ENCODE measurements at regions not wholly inside any gene's neighbourhood (a gene's known extent, or its start where the extent isn't known, plus 50 kb on each side); places are given as distances from the start of the nearest gene placed in this dataset.

DNA sequence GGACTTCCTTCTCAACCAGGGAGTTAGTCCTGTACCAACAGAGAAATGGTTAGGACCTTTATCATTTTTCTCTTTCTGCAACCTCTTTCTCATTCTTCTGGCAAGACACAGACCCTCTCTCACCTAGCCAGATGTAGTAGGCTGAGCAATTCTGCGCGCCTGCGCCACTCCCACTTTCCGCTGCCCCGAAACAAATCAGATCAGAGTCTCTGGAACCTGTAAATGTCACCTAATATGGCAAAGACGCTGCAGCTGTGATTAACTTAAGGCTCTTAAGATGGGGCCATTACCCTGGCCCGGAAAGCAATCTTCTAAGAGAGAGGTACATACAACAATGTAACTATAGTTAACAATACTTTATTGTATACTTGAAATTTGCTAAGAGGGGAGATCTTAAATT is 94.3 kb upstream of the ASIC2 start:
- TF ChIP-seq GATA2 (IDR thresholded peaks at IDR 0.05; ENCODE audit: low read depth, low read length) = no peak
- no peak for TF ChIP-seq GATA3 (IDR thresholded peaks at IDR 0.05; ENCODE audit: low read depth, low read length)

DNA sequence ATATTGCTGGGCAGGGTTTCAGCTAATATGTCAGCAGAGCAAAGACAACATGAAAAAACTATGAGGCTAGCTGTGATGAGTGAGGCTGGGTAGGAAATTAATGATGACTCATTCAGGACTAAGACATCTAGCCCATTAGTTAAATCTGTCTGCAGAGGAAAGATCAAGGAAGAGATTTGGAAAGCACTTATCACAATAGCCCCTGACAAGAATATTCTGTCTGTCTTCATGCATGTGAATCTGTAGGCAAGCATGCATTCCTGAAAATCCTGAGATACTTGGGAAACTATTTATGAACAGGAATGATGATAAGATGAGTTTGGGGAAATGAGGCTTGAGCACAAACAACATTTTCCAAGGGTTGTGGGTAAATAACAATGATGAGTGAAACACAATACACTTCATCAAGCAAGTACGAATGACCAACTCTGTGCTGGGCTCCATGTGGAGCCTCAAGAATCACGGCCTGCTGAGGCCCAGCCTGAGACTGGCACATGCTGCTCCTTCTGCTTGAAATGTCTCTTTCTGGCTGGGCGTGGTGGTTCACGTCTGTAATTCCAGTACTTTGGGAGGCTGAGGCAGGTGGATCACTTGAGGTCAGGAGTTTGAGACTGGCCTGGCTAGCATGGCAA is 96.5 kb upstream of the ASIC2 start:
- TF ChIP-seq GATA3 (IDR thresholded peaks at IDR 0.05; ENCODE audit: low read depth, low read length) (no peak), GATA2 (IDR thresholded peaks at IDR 0.05; ENCODE audit: low read depth, low read length) (no peak)

DNA sequence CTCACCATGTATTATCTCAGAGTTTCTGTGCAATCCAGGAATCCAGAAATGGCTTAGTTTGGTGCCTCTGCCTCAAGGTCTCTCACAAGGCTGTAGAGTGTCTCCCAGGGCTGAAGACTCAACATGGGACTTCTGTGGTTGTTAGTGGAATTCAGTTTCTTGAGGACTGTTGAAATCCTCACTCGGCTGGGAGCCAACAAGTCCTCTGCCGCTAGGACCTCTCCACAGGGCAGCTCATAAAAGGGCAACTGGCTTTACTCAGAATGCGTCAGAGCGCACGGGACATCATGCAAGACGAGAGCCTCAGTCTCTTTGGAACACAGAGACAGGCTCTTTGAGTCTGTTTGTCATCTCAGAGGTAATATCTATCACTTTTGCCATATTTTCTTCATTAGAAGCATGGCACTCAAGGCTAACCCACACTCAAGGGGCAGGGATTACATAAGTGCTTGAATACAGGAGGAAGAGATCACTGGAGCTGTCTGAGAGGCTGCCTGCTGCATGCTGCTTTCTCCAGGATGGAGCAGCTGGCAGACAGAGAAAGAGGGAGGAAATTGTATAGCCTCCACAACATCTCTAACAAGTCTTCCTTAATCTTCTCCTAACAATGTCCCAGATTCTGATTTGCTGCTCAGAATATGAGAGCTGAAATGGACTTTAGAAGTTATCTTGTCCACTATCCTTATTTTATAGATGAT is 97.5 kb upstream of the ASIC2 start:
- TF ChIP-seq GATA3 (IDR thresholded peaks at IDR 0.05; ENCODE audit: low read depth, low read length) = no peak
- no peak for TF ChIP-seq GATA2 (IDR thresholded peaks at IDR 0.05; ENCODE audit: low read depth, low read length)

DNA sequence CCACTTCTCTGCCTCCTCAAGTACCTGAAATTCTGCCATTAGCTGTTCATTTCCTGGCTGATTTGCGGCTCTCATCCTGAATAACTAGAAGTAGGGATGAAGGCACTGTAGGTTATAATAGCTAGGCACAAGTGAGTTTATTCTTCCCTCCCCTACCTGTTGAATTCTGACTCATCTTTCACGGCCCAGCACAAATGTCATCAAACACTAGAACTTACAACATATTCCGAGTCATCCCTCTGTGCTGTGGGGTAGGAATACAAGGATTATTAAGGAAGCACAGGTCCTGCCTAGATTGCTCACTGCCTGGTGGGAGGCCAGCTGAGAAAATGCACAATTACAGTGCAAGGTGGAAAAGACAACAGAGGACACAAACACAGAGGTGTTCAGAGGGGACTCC is 103.7 kb upstream of the ASIC2 start:
- TF ChIP-seq GATA3 (IDR thresholded peaks at IDR 0.05; ENCODE audit: low read depth, low read length) (no peak), GATA2 (IDR thresholded peaks at IDR 0.05; ENCODE audit: low read depth, low read length) (no peak)

DNA sequence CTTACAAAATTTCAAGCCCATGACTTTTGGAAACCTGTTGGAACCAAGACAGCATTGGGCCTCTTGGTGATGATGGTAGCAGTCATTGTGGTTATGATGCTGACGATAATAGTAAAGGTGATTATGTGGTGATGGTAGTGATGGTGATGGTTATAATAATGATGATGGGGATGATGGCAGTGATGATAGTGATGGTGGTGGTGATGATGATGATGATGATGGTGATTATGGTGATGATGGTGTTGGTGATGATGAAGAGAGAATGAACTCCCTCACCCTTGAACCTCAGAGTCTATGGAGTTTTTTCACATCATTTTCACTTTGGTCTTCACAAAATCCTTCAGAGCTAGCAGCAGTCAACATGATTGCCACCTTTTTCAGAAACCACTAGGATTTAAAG is 105.3 kb upstream of the ASIC2 start:
- no peak for TF ChIP-seq GATA2 (IDR thresholded peaks at IDR 0.05; ENCODE audit: low read depth, low read length)

DNA sequence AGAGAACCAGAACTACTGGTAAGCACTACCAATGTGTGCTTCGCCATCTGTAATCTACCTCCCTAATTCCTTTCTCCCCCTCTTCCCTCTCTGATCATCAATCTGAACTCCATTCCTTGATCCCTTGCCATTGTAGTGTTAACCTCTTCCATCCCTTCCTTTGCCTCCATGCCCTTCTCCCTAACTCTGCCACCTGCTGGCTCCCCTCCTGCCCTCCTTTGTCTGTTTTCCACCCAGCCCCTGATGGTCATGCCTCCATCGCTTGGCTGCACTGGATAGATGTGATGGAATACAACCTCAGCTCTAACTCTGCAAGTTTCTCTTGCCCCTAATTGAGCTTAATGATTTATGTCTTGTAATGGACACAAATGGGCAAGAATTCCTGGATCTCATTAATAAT is 108.2 kb upstream of the ASIC2 start:
- no peak for TF ChIP-seq GATA2 (IDR thresholded peaks at IDR 0.05; ENCODE audit: low read depth, low read length)
- no peak for TF ChIP-seq GATA3 (IDR thresholded peaks at IDR 0.05; ENCODE audit: low read depth, low read length)

DNA sequence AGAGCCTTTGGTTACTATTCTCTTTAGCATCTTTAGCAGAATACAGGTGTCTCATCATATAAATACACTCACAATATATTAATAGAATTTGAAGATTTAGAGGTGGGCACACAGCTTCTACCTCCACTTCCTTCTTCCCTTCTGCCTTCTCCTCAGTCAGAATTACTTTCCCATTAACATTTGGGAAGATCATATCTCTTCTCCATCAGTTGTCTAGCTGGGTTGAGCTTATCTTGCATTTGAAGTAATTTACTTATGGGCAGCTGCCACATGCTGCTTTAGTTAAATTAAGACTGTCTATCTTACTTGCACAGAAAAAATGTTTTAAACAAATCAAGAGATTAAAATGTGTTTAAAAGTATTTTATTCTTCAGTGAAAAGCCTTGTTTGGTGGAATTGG is 110.1 kb upstream of the ASIC2 start:
- TF ChIP-seq GATA2 (IDR thresholded peaks at IDR 0.05; ENCODE audit: low read depth, low read length) (peak; percentile 60; the same call in 1 of the 2 replicates), GATA3 (IDR thresholded peaks at IDR 0.05; ENCODE audit: low read depth, low read length) (peak; percentile 59; the same call in 1 of the 2 replicates)

DNA sequence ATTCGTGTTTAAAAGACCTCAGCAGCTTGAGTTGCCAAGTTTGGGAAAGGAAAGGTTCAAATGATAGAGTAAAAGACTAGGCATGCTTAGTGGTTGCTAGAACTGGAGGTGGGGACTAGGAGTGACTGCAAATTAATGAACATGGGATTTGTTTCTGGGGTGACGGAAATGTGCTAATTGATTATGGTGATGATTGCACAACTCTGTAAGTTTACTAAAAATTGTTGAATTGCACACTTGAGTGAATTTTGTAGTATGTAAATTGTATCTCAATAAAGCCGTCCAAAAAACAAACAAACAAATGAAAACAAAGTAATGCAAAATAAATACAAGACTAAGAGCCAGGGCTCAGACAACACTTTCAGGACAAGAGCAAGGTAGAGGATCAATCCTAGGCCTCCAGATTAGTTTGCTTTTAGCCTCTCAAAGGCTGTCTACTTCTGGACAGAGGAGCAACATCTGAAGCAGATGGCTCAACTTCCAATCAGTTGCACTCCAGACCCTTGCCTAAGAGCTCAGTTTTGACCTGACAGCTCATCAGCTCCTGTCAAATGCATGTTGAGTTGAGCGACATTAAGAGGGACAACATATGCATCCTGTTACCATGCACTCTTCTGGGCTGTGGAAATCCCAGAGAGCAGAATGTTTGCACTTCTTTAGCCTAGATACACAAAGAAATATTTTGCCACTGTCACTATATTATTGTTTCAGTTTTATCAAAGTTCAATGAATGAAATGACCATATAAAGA is 111.2 kb upstream of the ASIC2 start:
- TF ChIP-seq GATA2 (IDR thresholded peaks at IDR 0.05; ENCODE audit: low read depth, low read length) = no peak
- no peak for TF ChIP-seq GATA3 (IDR thresholded peaks at IDR 0.05; ENCODE audit: low read depth, low read length)

DNA sequence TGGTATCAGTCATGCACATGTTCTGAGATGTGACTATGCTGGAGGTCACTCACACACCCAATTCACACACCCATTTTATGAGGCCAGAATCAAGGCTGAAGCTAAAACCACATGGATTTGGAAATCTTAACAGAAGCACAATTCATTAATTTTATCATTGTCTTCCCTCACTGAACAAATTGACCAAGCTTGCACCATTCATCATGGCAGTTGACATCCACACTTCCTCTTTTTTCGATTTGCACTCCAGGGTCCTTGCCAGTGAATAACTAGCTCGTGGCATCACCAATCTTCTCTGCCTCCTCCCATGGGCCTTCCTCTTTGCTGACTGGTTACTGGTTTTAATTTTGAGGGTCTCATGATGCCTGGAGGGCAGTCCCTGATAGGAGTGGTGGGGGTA is 123.0 kb upstream of the ASIC2 start:
- TF ChIP-seq GATA2 (IDR thresholded peaks at IDR 0.05; ENCODE audit: low read depth, low read length) (no peak), GATA3 (IDR thresholded peaks at IDR 0.05; ENCODE audit: low read depth, low read length) (no peak)

DNA sequence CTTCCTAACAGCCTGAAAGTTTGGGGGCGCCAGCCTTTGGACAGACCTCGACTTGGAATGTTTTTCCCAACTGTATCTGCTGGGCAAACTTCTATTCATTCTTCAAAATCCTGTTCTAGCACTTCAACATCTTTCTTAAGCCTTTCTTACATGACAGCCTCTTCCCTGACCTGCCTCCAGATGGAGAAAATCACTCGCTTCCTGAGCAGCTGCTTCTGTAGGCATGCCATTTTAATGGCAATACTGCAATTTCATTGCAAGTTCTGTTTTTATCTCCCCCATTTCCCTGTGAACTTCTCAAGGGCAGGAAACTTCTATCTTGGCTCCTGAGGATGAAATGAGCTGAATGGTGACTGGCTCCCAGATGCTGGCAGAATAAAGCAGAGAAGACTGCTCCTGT is 128.8 kb upstream of the ASIC2 start:
- no peak for TF ChIP-seq GATA2 (IDR thresholded peaks at IDR 0.05; ENCODE audit: low read depth, low read length)
- TF ChIP-seq GATA3 (IDR thresholded peaks at IDR 0.05; ENCODE audit: low read depth, low read length) = no peak

DNA sequence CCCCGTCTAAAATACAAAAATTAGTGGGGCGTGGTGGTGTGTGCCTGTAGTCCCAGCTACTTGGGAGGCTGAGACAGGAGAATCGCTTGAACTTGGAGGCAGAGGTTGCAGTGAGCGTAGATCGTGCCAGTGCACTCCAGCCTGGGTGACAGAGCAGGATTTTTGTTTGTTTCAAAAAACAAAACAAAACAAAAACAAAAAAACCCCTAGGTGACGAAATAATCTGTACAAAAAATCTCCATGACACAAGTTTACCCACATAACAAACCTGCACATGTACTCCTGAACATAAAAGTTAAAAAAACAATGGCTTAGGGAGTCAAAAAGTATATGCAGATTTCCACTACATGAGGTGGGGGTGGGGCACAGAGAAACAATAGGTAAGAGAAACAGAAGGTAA is 140.5 kb upstream of the ASIC2 start:
- no peak for TF ChIP-seq GATA2 (IDR thresholded peaks at IDR 0.05; ENCODE audit: low read depth, low read length)
- TF ChIP-seq GATA3 (IDR thresholded peaks at IDR 0.05; ENCODE audit: low read depth, low read length) = no peak

DNA sequence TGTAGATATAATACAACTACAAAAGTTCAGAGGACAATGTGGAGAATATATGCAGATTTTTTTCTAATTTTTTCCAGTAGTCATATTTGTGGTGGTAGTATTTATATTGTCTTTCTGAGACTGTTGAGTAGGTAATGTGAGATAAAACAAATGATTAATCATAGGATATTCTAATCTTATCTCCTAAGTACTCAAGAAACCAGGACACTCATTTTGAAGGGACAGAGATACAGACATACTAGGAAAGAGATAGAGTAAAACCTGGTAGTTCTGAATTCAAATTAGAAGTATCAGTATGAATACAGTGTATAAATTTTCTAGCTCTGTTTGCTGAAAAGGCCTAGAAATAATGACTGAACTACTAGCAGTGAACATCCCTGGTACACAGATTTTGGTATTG is 141.7 kb upstream of the ASIC2 start:
- TF ChIP-seq GATA2 (IDR thresholded peaks at IDR 0.05; ENCODE audit: low read depth, low read length) (no peak), GATA3 (IDR thresholded peaks at IDR 0.05; ENCODE audit: low read depth, low read length) (no peak)

DNA sequence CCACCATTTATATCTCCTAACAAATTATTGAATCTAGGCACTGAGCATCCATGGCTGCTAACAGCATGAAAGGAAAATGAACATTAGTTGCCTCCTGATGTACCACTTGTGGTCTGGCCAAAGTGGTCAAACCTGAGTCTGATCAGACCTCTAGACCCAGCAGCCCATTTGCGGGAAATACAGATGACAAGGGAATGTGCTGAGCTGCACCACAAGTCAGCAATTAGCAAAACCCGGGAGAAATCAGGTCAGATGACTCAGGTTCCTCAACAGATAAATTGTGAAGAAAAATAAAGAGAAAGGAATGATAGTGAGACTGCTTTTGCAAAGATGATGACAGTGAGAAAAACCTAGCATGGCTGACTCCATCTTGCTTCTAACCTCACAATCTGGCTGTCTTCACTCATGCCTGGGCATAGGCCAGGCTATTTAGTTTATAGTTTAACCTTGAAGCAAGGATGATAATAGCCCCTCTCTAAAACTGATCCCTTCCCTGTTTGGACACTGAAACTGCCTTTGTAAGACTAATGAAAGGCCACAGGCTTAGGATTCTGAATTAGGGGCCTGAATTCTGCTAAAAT is 142.7 kb upstream of the ASIC2 start:
- TF ChIP-seq GATA2 (IDR thresholded peaks at IDR 0.05; ENCODE audit: low read depth, low read length) = no peak
- TF ChIP-seq GATA3 (IDR thresholded peaks at IDR 0.05; ENCODE audit: low read depth, low read length) = no peak

DNA sequence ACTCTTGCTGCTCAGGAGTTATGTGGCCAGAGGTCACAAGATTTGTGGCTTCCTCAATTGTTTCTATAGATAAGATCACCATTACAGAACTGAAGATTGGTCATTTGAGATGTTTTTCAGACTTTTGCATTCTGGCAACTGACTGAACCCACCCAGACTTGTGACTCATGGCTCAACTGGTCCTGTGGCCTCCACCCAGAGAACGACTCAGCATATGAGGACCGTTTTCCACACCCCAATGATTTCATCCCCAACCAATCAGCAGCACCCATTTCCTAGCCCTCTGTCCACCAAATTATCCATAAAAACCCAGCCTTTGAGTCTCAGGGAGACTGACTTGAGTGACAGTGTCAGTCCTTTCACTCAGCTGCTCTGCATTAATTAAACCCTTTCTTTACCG is 143.2 kb upstream of the ASIC2 start:
- no peak for TF ChIP-seq GATA2 (IDR thresholded peaks at IDR 0.05; ENCODE audit: low read depth, low read length)
- TF ChIP-seq GATA3 (IDR thresholded peaks at IDR 0.05; ENCODE audit: low read depth, low read length) = no peak
